Bronchial epithelial cell (primary cell): ENCODE measurements at regions not wholly inside any gene's neighbourhood (a gene's known extent, or its start where the extent isn't known, plus 50 kb on each side); places are given as distances from the start of the nearest gene placed in this dataset.

ENCODE experiments used
- DNase-seq: peaks from one replicate; pipeline ENCODE4 v3.0.0-alpha.2; 2010; ENCODE audit warnings: low read depth
- FAIRE-seq: peaks from 2 replicates; lab custom pipeline; 2011; peaks lifted over from hg19 to GRCh38; lab: Jason Lieb, UNC
- H3K27me3 ChIP-seq: 2 replicates; pipeline ENCODE4 v1.5.1; 2011; ENCODE audit warnings: low read length; ENCODE audit not compliant: control insufficient read depth, insufficient read depth
- H3K36me3 ChIP-seq: 2 replicates; pipeline ENCODE4 v1.5.1; 2011; ENCODE audit warnings: low read length; ENCODE audit not compliant: control insufficient read depth, insufficient read depth
- H3K4me3 ChIP-seq: 2 replicates; pipeline ENCODE4 v1.5.1; 2011; ENCODE audit warnings: mild to moderate bottlenecking, low read depth, low read length, control low read depth
- CTCF ChIP-seq: IDR thresholded peaks from 2 replicates; pipeline ENCODE4 v1.5.1; 2011; ENCODE audit warnings: mild to moderate bottlenecking, moderate library complexity, low read length, control low read depth, inconsistent platforms; ENCODE audit not compliant: insufficient read depth, severe bottlenecking

DNA sequence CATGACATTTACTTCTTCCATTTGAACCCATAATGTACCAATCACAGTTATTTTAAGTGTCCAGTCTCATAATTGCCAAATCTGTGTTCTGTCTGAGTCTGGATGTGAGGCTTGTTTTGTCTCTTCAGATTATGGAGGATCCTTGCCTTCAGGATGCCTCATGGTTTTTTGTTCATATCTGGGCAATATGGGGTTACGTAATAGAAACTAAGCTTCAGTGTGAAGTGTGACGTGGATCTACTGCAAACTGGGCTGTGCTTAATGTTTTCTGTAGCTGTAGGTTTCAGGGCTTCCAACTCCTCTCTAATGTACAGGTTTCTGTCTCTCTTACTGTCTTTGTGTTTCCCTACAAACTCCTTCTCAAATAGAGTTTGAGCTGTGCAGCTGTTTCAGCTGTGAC lies 223.7 kb upstream of the ADARB2 start:
- DNase-seq, result no peak
- no peaks in the 10 kb centered on the region for H3K36me3 ChIP-seq
- FAIRE-seq, result no peak
- TF ChIP-seq CTCF, result no peak
- no peak overlapping the region for H3K4me3 ChIP-seq
- no peaks in the 10 kb centered on the region for H3K27me3 ChIP-seq

DNA sequence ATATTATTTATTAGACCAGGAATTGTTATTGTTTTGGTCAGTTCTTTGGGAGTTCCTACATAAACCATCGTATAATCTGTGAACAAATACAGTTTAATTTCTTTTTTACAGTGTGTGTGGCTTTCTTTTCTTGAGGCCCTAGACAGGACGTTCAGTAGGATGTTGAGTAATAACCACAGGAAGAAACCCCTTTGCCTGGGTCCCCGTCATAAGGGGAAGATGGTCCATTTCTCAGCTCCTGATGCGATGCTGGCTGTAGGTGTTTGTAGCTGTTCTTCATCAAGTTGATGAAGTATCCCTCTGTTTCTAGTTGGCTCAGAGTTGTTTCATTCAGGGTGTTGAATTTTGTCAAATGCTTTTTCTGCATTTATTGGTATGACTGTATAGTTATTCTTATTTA lies 219.7 kb upstream of the ADARB2 start:
- FAIRE-seq (no peak), DNase-seq (no peak)
- H3K4me3 ChIP-seq, result no peak overlapping the region
- no peak for TF ChIP-seq CTCF
- no peaks in the 10 kb centered on the region for H3K27me3 ChIP-seq
- no peaks in the 10 kb centered on the region for H3K36me3 ChIP-seq

GRCh38 chr10:1954300-1954699 lies 217.0 kb upstream of the ADARB2 start:
- FAIRE-seq (no peak), DNase-seq (no peak)
- Histone ChIP-seq H3K36me3 (no peaks in the 10 kb centered on the region), H3K27me3 (no peaks in the 10 kb centered on the region), H3K4me3 (no peak overlapping the region)
- TF ChIP-seq CTCF, result no peak

DNA sequence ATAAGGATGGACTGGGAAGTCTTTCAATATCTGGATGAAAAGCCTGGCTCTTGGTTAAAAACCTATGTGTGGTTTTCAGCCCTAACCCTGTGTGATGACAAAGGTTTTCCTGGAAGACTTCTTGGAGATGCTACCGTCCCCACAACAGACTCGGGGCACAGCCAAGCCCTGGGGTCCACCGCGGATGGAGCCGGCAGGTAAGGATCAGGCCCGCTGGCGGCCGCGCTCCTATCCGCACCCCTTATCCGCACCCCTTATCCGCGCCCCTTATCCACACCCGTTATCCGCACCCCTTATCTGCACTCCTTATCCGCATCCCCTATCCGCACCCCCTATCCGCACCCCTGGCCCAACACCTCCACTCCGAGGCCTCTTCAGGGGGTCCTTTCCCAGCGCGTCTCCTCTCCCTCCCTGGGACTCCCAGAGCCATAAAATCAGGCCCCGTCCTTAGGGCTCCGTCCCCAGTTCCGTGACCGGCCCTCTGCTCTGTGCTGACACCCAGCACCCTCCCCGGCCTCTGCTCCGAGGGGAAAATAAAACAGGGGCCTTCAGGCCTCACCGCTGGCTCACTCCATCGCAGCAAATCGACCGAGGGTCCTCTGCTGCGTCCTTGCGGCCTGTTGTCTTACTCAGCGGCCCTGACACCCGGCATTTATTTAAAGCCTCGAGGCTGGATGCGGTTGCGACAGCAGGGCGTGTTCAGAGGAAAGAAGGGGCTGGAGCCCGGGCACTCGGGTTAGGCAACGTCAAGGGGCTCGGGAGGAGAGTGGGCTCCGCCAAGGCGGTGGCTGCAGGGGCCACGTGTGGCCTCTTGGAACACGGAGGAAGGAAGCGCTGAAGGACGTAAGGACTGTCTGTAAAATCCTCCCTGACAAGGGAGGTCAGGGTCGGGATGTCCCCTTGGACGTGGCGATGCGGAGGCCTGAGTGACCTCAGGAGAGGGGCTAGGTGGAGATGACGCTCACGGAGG lies 215.1 kb upstream of the ADARB2 start:
- no peak for TF ChIP-seq CTCF
- no peak for FAIRE-seq
- Histone ChIP-seq H3K4me3 (no peak overlapping the region), H3K36me3 (no peaks in the 10 kb centered on the region), H3K27me3 (no peaks in the 10 kb centered on the region)
- DNase-seq, result no peak

GRCh38 chr10:1950803-1951495 lies 213.6 kb upstream of the ADARB2 start:
- Histone ChIP-seq H3K4me3 (no peak overlapping the region), H3K27me3 (no peaks in the 10 kb centered on the region), H3K36me3 (no peaks in the 10 kb centered on the region)
- no peak for FAIRE-seq
- no peak for DNase-seq
- TF ChIP-seq CTCF, result no peak
